ENCODE measurements at regions not wholly inside any gene's neighbourhood (a gene's known extent, or its start where the extent isn't known, plus 50 kb on each side); places are given as distances from the start of the nearest gene placed in this dataset.
"Not testable (repeated sequence)": the region's sequence is repeated elsewhere in the genome, so short reads cannot be mapped to it uniquely, and the experiment has no call there.

DNA sequence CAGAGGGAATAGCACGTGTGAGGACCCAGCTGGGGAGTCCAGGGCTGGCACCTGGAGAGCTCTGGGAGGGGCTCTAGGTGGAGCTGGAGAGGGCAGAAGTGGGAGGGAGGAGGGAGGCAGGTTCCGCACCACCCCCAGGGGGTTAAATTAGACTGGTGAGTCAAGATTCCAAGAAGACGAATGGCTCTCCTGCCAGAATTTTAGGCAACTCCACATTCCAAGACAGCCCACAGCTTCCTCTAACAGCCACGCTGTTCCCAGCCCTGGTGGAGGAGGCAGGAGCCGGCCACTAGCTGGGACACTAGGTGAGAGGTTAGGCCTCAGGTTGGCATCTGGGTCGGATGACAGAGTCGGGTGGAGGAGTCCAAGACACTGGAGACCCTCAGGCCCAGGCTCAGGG, 60.2 kb downstream of the TFAP2C start:
- no peak for DNase-seq

DNA sequence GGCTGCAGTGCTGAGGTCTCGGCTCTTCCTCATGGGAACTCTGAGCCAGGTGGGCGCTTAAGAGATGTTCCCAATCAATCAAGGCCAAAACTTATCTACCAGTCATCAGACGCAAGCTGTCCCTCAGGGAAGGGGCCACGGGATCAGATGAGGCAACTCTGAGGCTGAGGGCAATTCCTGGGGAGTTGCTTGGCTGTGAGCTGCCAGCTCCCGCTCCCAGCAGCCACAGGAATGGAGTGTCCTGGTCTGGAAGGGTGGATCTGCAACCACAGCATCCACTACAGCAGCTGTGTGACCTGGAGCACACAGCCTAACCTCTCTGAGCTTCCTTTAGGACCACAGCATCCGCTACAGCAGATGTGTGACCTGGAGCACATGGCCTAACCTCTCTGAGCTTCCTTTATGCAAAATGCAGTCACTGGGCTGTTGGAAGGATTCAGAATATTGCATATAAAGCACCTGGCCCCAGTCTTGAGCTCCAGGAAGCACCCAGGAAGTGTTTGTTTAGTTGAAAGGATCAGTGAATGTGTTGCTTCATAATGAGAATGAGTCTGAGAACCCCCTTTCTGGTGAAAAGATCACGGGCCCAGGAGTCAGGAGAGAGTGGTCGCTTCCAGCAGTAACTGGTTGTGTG, 60.9 kb downstream of the TFAP2C start:
- DNase-seq = no peak

DNA sequence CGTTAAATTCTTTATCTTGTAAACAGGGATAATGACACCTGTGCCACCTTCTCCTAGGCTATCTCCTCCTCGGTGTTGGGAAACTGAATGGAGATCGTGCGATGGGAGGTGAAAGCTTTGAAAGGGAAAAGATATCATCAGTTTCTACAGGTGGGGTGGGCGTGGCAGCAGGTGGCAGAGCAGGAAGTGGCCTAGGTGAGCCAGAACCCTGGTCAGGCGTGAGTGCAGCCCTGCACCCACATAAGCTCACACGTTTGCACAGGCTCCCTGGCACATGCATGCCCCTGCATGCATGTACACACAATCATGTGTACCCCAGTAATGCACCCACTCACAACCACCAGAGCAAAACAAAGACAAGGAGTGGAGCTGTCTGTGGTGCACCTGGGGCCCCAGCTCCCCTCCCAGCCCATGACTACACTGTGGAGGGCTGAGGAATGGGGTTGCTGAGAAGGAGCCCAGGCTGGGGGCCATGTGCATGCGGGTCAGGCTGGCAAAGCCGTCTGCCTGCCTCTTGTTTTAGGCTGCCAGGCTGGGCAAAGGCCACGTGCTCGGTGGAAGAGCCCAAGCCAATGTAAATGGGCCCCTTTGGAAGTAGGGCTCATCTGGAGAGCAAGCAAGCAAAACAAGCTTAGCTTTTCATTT, 61.5 kb downstream of the TFAP2C start:
- no peak for DNase-seq

DNA sequence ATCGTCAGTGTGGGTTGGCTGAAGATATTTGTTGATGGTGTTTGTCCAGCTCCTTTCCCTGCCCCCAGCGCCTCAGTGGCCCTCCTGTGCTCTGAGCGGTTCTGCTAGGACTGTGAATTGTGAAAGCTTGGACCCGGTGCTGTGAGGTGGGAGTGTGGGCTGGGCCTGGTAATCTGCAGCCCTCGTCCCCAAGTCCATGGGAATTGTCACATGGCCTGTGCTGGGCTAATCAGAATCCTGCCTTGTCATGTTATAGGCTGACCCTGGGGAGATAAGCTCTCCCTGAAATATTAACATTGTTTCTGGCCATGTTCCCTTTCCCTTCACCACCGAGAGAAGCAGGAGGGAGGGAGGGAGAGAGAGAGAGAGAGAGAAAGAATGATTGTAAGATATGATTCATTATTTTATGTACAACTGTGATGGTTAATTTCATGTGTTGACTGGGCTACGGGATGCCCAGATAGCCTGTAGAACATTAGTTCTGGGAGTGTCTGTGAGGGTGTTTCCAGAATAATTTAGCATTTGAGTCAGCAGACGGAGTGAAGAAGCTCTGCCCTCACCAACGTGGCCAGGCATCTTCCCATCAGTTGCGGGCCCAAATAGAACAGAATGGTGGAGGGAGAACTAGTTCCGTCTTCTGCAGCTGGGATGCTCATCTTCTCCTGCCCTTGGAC, 62.4 kb downstream of the TFAP2C start:
- DNase-seq = no peak

DNA sequence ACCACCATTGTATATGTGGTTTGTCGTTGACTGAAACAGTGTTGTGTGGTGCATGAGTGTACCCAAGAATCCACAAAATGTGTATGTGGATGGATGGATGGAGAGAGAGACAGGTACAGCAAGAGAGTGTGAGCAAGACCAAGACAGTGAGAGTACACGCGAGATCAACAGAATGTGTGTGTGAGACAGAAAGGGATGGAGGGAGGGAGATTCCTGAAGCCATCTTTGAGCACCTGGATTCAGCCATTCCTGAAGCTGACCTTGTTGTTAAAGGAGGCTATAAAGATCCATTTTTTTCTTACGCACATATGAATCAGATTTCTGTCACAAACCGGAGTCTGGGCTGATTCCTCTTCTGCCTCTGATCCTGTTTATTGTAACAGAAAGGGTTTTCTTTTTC, 64.1 kb downstream of the TFAP2C start:
- DNase-seq = no peak

DNA sequence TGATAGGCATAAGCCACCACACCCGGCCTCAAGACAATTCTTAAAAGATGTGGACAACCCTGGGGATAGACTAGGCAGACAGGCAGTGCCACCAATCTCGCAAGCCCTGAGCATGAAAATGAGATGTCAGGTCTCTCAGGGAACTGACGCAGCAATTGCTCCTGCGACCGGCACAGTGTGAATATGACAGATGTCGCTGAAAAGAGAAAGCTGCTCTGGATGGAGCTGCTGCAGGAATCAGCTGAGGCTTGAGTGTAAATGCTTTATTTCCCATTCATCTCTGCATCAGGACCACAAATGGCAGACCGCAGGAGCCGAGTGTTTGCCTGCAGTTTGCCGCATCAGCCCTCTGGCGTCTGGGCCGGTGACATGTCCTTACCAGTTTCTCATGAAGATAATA, 68.4 kb downstream of the TFAP2C start:
- DNase-seq = no peak

DNA sequence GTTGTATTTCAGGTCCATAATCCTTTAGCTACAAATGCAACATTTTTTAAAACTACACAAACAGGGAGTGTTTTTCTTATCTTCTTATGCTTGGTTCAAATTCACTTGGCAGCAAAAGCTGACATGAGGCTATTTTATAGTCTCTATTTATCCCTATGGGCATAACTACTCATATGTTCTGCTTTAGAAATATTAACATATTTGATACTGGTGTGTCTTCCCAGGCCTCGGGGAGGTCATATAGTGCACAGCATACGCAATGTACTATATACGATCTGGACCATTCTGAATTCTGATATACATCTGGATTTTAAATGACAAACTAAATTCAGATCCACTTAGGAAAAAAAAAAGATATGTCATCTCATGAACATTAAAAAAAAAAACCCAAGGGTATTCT, 69.2 kb downstream of the TFAP2C start:
- no peak for DNase-seq

DNA sequence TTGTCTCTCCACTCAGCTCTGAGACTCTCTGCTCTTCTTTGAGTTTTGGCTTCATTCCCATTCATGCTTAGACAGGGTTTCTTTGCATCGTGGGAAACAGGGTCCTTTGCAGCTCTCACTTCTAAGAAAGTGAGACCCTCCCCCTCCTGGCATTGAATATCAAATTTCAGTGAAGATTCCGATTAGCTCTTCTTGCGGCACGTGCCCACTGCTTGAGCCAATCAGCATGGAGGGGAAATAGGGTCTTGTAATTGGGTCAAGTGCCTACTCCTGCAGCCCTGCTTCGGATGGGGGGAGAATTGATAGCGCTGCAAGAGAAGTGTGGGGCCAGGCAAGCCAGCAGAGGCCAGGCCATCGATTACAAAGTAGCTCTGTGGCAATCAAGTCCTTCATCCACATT, 69.6 kb downstream of the TFAP2C start:
- no peak for DNase-seq

DNA sequence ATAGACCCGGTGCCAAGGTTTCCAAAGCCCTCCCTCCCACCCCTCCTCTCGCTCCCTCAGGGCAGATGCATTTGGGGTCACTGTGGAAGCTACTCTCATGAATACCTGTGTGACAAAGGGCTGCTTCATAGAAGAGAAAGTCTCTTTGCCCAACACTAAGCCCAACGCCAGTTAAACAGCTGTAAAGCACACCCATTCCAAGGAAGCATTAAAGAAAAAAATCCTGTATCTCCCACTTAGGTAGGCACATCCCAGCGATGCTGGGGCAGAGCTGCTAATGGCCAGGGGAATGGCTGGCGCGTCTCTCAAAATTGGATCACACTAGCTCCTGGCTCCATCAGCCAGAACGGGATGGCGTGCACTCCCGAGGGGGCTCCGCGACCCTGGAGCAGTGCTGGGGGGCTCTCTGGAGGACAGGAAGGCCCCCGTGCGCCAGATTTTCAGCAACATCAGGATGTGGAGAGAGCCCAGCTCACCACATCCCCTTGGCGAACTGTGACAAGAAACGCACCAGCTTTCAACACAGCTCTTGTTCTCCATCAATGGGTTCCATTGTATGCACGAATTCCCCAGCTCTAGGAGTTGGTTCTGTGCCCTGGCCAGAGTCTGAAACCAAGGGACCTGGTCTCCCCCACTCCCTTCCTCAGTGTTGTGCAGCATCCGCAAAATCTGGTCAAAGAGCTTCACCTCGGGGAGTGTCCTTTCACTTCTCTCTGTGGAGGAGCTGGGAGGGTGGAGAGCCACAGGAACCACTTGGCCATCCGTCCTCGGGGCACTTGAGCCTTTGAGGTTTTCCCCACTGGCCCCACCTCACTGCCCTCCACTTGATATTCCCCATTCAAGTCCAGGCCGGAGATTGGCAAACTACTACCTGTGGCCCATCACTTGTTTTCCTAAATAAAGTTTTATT, 74.1 kb downstream of the TFAP2C start:
- no peak for DNase-seq

DNA sequence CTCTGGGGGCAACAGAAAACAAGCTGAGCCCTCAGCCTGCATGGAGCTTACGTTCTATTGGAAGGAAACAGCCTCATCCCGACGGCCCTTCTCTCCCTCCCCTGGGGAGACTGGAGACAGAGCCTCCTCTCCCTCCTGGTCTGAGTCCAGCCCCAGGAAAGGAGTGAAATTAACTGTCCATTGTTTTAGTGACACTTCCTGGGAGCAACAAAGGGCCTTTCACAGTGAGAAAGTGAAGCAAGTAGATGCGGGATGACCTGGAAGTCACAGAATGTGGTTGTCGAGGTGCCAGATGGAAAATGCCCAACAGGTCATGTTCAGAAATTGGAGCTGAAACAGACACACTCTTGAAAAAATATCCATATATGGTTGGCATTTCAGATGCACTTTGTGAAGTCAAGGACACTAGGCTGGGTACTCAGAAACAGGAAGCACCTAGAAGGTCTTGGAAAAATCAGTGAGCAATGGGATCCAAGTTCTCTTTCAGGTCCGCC, 77.8 kb downstream of the TFAP2C start:
- no peak for DNase-seq

DNA sequence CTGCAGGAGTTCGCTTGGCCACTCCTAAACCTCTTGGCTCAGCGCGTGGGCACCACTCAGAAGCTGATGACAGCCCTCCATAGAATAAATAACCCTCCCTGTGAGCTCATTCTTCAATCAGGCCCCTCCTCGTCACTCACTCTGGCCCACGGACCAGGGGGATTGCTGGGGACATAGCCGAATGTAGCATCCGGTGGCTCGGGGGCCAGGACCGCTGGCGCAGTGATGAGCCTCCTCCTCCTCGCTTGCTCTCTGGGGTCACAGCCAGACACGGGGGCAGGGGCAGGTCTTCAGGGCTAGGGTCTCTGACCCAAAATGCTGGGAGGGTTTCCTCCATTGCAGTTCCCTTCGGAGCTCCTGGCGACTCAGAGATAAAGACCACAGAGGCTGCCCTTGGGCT, 79.9 kb downstream of the TFAP2C start:
- no peak for DNase-seq

DNA sequence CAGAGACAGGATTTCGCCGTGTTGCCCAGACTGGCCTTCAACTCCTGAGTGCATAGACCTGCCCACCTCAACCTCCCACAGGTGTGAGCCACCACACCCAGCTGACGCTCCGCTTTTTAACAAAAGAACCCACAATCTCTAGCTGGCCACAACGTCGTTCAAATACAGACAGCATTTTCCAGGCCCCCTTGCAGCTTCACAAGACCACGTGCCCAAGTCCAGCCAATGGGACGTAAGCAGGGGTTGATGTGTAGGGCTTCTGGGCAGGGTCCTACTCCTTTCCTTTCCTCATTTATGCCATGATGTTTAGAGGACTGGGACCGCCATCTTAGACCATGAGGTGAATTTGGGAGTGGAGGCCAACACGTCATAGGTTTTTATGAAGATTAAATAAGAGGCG, 81.0 kb downstream of the TFAP2C start:
- DNase-seq = no peak

DNA sequence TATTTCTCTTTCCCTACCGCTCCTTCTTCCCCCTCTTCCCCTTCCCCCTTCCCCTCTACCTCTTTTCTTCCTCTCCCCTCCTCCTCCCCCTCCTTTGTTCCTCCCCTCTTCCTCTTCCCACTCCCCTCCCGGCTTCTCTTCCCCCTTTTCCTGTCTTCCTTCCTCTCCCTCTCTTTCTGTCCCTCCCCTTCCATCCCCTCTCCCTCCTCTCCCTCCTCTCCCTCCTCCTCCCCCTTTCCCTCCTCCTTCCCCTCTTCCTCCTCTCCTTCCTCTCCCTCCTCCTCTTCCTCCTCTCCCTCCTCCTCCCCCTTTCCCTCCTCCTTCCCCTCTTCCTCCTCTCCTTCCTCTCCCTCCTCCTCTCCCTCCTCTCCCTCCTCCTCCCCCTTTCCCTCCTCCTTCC, 81.5 kb downstream of the TFAP2C start:
- DNase-seq = not testable (repeated sequence)

DNA sequence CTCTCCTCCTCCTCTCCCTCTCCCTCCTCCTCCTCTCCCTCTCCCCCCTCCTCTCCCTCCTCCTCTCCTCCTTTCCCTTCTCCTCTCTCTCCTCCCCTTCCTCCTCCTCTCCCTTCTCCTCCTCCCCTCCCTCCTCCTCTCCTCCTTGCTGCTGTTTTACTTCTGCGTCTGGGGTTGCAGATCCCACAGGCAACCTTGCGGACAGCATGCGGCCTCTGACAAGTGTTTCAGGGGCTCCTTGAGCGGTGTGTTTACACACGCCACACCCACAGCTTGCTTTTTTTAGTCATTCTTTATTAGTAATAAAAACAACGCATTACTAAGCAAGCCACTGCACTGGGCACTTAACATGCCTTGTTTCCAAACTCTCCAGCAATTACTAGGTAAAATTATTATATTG, 81.9 kb downstream of the TFAP2C start:
- no peak for DNase-seq

DNA sequence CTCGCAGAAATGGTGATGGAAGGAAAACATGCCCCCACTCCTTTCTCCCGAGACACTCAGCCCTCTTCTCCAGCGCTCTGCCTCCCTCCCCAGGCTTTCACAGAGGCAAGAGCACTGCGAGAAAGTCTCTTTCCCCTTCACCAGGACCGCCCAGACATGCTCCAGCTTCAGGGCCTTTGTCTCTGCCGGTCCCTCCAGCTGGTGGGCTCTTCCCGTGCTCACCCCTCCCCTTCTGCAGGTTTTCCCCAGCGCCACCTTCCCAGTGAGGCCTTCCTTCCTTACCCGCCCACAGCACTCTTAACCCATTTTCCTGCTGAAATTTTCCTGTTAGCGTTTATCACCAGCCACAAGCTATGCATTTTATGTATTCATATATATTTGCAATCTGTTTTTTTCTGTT, 86.2 kb downstream of the TFAP2C start:
- no peak for DNase-seq

DNA sequence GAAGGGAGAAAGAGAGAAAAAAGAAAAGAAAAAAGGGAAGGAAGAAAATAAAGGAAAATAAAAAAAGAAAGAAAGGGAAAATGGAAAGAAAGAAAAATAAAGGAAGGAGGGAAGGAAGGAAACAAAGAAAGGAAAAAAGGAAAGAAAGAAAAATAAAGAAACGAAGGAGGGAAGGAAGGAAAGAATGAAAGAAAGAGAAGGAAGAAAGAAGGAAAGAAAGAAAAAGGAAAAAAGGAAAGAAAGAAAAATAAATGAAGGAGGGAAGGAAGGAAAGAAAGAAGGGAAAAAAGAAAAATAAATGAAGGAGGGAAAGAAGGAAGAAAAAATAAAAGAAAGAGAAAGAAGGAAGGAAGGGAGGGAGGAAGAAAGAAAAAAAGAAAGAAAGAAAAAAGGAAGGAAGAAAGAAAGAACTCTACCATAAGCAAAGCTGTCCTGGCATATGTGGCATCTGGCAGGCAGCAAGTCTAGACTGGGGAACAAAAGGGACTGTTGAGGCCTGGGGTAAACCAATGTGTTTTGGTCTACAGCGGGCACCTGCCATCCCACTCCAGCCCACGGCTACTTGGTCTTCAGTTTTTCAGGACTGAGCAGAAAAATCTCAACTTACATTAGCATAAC, 86.9 kb downstream of the TFAP2C start:
- DNase-seq = no peak

DNA sequence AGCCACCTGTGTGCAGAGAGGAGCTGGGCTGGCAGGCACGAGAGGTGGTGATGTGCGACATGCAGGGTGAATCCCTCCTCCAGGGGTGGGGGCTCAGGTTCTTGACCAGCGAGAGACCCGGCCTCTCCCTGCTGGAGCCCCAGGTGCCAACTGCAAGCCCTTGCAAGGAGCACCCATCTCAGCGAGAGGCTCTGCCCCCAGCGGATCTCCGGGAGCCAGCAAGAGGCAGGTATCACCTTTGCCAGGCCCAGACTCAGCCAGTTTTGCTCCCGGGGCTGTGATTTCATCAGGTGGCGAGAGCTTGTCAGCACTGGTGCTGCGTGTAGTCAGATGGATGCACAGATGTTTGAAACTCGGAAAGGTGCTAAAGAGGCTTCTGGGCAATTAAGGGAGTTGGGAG, 87.7 kb downstream of the TFAP2C start:
- no peak for DNase-seq

DNA sequence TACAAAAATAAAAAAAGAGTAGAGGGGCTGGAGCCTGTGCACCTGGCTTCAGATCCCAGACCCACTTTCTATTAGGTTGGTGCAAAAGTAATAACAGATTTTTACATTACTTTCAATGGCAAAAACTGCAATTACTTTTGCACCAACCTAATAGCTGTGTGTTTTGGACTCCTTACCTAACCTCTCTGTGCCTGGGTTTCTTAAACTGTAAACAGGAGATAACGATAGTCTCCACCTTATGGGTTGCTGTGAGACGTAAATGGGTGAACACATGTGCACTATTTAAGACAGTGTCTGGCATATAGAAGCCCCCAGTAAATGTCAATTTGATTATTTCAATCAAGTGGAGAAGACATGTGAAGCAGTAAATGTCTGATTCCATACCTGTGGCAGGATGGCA, 89.7 kb downstream of the TFAP2C start:
- no peak for DNase-seq

DNA sequence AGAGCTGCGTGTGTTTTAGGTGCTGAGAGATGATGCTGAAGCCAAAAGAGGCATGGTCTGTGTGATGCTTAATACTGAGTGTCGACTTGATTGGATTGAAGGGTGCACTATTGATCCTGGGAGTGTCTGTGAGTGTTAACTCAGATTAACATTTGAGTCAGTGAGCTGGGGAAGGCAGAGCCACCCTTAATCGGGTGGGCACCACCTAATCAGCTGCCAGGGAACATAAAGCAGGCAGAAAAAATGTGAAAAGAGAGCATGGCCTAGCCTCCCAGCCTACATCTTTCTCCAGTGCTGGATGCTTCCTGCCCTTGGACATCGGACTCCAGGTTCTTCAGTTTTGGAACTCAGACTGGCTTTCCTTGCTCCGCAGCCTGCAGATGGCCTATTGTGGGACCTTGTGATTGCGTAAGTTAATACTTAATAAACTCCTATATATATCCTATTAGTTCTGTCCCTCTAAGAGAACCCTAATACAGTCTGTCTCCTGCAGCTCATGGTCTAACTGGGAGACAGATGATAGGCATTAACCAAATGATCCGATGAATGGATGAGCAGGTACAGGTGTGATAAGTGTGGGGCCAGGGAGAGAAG, 91.6 kb downstream of the TFAP2C start:
- no peak for DNase-seq

DNA sequence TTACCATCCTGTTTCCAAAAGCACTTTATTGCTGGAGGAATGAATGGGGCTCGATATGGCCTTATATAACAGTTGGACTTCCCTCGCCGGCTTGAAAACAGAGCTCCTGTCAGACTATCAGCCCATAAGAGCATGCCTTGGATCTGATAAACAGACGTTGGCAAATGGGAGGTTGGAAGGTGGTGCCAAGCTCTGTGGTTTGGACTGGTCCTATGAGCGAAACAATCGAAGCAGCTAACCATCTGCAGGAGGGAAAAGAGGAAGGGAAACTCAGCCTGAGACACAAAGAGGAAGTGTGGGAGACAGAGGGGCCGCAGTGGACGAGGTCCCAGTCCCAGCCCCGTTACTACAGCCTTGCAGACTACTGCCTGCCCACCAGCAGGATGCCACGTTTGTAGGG, 92.9 kb downstream of the TFAP2C start:
- no peak for DNase-seq

DNA sequence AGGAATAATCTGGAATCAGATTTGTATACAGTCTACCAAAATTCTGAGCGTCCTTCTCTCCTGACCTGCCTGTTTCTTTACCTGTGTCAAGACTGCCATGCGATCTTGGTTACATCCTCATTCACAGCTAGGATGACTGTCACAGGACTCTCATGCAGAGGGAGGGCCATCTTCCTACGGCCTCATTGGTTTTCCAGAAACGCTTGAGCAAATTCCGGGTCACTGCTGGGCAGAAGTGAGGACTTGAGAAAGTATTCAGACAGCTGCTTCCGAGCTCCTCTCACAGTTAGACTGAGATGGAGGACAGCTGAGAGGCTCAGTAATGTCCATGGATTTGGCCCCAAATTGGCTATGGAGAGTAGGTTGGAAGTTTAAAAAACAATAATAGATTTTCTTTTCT, 94.2 kb downstream of the TFAP2C start:
- no peak for DNase-seq

DNA sequence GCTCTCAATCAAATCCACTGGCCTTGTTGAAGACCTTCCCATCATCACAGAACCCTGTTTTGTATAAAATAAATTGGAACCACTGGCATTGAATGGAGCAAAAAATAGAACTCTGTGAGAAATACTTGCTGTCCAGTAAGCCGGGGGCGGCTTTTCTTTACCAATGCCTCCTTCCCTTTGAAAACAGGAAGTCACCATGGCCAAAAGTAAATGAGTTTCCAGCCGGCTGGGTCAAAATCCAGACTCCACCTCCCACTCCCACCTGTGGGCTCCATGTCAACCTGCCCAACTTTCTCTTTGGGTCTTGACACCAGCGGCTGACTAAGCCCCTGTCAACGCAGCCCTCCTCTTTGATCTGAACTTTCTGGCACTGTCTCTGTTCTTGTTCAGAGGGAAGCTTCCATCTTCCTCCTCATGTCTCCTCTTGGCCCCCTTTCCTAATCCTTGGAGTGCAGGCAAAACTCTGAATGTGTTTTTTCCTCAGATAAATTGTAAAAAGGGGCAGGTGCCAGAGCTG, 95.2 kb downstream of the TFAP2C start:
- no peak for DNase-seq
